NCI-H128 (cell line): ENCODE measurements at regions not wholly inside any gene's neighbourhood (a gene's known extent, or its start where the extent isn't known, plus 50 kb on each side); places are given as distances from the start of the nearest gene placed in this dataset.
"Not testable (repeated sequence)": the region's sequence is repeated elsewhere in the genome, so short reads cannot be mapped to it uniquely, and the experiment has no call there.

Experiments used
- DNase-seq: peaks from one replicate; lab custom pipeline; 2025; ENCODE audit not compliant: unreplicated experiment; lab: John Stamatoyannopoulos, UW

DNA sequence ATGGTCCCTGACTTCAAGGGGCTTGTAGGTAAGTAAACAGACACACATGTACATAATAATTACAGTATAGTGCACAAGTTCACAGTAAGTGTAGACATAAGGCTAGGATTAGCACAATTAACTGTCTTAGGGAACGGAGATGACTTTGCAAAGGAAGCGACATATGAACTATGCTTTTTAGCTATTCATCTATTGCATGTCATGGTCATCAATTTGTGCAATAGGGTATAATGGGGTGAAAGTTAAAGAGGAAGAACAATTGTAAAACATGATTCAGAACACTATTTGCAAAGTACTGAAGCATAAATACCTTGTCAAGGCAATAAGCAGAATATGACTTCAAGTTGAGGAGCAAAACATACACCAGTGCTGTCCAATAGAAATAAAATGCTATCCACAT is 112.3 kb upstream of the SLC8A1 start:
- DNase-seq = no peak

DNA sequence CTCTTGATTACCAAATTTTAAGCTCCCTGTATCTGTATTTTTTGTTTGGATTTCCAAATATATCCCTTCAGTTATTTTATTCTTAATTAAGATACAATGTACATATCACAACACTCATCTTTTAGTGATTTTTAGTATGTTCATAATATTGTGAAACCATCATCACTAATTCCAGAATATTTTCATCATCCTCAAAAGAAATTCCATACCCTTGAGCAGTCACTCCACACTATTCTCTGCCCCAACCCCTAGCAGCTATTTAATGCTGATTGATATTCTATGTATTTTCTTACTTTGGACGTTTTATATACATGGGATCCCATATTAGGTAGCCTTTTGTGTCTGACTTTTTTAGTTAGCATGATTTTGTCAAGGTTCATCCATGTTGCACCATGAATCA is 127.4 kb upstream of the SLC8A1 start:
- no peak for DNase-seq

DNA sequence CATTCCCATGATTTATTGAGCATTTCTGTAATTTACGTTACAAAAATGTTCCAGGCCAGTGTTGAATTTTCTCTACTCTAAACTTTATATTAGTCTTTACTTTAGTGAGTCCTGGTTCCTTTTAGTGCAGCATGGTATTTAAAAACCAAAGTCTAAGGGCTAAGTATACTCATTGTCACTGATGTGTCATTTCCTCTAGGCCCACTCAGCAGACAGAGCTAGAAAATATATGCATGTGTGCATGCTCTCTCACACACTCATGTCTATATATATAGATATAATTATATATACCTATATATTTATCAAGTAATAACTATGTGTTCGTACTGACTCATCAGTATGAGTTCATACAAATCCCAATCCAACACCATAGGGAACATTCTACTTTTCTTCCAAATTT is 132.5 kb upstream of the SLC8A1 start:
- DNase-seq = no peak

DNA sequence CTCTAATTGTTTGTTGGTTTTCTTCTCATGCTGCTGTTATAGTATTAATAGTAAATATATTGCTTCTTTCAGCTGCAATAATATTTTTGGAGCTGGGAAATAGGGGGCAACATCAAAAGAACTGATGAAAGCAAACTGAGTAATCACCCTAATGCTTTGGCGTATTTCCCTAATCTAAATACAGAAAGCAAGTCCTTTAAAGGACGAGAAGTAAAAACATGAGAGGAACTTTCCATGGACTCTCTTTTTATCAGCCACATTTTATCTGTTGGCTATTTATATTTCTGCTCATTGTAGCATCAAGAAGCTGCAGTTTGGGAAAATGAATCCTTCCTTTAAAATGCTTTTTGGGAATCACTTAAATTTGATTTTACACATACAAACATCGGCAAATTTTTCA is 139.9 kb upstream of the SLC8A1 start:
- DNase-seq = no peak

DNA sequence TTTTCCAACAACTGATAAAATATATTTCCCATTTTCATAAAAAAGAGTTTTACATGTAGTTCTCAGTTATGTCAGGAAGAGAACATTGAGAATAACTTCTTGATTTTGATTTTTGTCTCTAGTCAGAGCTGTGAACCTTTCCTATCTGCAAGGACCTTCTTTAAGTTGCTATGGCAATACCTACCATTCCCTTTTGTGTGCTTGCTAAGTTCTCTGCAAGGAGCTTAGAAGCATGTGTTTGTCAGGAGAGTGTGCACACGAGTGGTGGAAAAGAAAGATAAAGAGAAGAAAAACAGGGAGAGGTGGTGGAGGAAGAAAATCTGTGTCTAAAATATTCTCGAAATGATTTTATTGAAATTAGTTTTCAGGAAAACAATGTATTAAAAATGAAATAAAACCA is 140.3 kb upstream of the SLC8A1 start:
- DNase-seq = no peak

DNA sequence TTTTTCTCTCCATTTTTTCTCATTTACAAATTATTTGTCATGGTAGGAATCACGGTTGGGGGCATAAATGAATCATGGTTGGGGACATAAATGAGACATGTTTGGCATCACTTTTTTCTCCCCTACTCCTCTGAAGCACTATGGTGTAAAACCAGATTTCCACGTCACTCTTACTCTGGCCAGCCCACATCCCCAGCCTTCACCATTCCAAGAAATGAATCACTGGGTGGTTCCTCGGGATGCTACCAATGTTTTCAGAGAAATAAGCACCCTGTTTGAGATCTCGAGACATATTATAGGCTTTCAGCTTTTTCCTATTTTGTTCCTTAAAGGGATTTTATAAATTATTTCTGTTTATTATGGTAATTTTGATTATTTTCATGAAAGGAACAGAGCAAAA is 155.0 kb upstream of the SLC8A1 start:
- DNase-seq = no peak

DNA sequence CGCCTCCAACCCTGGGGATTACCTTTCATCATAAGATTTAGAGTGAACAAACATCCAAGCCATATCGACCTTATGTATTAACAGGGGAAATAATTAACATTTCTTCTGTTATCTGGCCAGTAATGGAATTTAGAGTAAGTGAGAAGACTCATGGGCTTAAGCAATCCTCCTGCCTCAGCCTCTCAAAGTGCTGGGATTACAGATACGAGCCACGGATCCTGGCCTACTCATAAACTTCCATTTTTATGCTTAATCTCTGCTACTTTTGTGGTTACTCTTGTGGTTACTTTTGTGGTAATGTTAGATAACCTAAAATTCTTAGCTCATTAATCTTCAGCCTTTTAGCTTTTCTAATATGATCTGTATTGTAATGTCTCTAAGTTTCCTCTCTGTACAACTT is 159.3 kb upstream of the SLC8A1 start:
- no peak for DNase-seq

DNA sequence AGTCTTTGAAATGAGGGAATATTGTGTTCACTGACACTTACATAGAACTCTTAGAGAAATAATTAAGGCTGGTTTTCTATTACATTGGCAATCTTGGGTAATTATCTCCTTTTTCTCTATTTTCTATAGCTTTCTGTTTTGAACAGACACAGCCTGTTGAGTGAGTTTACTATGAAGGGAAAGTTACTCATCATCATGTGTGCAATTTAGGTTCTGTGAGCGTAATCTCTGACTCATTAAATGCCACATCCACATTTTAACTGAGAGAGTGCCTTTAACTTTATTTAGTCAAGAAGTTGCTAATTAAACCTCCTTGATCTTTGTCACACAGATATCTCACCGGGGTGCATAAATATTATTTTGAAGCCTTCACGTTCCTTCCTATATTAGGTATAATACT is 174.0 kb upstream of the SLC8A1 start:
- DNase-seq = no peak

DNA sequence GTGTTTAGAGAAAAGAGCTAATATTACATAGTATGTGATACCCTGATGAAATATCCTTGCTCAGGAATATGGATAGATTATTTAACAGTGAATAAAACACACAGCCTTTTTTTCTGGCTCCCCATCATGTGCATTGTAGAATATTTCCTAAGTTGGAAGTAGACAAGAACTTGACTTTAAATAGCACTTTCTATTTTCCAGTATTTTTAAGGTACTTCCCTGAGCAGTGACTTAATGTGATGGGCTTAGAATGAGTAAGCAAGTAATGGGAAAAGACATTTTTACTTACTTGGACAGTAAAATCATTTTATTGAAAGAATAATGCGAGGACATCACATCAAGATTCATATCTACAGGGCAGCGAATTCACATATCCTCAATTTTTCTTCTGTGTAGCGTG is 176.7 kb upstream of the SLC8A1 start:
- no peak for DNase-seq

DNA sequence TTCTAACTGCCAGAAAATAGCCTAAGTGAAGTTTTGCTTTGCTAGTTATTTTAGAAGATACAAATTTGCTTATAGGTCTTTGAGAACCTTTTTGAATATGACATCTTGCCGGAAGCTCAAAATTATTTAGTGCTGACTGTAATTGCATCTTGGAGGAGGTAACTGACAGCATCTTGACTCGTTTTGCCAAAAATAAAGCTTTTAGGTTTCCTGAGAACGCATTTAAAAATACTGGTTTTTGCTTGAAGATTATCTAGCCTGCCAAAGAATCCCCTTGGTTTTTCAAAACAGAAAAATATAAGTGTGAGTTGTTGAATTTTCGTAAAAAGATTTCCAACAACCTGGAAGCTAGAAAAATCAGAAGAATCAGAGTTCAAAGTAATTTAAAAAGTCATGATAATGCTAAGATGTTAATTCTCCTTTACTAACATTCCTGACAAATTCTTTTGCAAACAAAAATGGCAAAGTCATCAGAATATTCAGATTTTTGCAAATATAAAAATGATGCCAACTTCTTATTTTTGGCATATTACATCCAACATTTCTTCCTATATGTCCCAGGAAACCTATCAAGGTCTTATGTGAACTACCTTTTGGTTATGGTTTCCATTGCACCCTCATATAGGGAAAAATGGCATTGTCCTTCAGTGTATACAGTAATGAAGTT is 178.0 kb upstream of the SLC8A1 start:
- DNase-seq = no peak

DNA sequence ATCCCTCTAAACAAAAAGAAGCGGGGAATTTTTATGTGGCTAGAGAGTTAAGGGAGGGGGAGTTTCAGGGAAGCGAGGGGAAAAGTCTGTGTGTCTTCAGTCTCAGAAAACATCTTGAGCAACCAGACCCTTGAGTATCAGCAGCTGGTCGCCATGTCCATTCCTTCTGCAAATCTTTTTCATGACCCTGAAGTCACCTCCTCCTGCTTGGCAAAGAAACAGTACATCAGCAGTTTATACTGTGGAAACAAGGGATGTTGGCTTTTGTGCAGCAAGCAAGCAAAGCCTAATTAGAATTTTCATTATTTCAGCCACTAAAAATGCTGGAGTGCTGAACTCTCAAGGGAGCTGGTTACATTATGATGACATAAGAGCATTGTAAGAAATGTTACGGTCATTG is 187.4 kb upstream of the SLC8A1 start:
- DNase-seq = no peak

DNA sequence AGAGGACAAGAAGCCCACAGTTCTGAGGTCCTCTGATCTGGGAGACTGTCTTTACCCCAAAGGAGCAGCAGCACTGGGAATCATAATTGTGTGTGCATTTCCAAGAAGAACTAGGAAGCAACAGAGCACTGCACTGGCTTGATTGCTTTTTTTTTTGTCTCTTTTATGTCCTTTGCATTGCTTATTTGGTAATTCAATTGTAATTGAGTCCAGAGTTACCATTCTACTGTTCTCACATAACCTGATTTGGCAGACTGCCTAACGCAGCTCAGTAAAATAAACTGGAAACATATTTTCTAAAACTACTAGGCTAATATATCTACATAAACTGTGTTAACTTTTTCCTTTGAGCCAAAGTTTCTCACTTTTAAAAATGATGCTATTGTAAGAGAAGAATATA is 190.3 kb upstream of the SLC8A1 start:
- DNase-seq = no peak

DNA sequence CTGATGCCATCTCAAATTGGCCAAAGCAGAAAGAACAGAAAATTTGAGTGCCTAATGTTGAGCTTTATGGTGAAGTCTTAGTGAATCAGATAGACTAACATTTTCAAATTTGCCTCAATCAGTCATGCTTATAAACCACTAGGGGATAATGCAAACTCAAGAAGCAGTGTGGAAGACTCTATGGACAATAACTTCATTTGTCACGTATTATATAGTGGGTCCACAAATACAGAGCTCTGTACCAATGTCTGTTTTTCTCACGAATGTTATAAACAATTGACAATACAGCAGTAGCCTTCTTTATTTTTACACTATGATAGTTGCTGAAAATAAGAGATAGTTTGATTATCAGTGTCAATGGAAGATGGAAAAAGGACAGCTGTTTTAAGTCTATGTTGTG is 190.8 kb upstream of the SLC8A1 start:
- no peak for DNase-seq

DNA sequence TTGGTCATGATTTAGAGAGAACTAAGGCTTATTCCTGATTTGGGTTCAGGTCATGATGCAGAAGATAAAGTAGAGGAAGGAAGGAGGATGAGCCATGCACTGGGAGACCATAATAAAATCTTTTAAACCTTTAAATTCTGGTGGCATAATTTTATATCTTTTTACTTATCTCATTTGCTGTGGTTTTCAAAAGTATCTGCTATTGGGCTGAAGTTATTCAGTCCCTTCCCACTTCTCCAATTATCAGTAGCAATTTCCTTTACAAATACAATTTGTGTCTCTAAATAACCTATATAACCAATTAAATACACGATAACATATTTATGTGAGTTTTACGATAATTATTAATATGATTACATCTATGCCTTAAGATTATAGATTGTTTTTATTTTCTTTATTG is 194.8 kb upstream of the SLC8A1 start:
- DNase-seq = no peak

DNA sequence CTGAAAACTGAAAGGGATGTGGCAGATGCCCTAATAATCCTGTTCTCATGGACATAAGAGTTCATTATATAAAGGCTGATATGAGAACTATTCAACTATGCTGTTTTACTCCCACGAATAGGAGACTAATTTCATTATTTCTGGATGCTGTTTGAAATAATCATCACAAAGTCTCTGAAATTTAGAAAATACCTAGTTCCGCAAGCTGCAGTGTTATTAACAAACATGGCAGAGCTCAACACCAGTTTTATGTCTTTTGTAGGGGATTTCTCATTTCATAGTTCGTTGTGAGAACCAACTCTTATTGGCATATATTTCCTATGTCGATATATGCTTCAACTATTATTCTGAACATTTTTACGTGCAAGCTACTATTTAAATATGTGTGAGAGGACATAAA is 200.3 kb upstream of the SLC8A1 start:
- no peak for DNase-seq

DNA sequence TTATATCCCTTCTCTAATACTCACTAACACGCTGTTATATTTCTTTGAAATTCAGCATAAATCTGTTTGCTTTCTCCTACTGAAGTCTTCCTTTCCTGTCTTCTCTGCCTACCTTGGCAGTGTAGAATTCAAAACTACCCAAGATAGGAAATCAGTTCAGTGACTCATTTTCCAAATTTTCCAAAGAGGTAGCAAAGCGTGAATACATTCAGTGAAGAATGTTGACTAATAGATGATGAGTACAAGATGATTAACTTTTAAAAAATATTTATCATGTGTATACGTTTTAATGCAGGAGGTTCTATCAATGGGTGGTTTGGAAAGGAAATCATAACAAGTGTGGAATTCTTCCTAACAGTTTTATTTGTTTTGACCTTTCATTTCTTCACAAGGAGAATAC is 201.9 kb upstream of the SLC8A1 start:
- DNase-seq = no peak

DNA sequence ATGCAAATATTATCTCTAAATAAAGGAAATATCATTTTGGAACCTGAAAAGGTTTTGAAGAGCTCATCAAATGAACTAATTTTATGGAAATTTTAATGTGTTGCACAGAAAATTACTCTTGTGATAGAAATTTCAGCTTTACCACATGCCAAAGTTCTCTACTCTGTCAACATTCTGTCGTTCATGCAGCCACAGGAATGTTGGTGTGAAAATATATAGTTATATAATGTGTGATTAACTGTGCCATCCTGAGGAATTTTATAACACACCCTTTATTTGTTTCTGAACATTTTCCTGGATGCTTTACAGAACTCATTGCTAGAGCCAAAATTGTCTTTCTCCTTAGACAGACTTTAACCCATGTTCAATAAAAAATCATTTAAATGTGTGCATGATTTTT is 202.5 kb upstream of the SLC8A1 start:
- no peak for DNase-seq

DNA sequence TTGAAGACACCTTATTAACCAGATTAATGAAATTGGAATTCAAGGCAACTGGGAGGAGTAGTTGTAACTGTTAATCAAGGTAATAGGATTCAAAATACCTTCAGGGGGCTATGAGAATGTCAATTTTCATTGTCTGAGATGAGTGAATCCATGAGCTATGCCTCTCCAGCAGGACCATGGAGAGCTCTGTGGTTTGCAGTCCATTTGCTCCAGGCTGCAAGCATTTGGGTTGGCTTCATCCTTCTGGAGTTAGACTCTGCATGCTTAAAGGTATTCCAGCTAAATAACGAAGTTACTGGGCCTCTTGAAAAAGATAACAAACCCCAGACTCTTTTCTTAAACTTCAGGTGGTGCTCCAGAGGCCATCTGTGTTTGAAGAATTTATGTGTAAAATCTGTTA is 207.1 kb upstream of the SLC8A1 start:
- DNase-seq = no peak

DNA sequence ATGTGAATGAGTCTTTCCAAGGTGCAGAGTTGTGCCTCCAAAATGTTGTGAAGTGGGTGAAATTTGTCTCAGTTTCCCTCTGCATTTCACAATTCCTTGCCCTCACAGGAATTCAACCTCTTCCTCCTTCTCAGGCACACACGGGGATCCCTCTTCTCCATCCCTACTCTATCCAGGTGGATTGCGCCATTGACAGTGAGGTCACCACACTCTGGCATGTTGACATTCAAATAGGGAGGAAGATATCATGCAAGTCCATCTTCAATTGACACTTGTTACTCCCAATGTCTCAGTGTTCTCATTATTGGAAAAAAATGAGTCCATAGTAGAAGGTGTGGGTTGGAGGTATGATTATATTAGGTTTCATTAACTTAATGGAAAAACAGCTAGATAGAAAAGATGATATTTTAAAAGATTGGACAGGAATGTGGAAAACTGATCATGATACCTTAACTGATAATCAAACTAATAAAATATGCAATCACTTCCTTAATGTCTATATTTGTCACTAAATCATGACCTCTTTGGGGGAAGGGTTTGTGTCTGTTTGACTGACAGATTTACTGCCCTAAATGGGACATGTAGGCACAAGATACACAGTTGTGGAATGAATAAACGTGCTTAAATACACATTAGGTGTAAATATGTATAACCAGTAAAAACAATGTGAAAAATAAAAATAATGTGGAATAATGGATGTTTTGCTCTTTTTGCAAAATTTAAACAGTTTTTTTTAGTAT is 213.8 kb upstream of the SLC8A1 start:
- DNase-seq = no peak

DNA sequence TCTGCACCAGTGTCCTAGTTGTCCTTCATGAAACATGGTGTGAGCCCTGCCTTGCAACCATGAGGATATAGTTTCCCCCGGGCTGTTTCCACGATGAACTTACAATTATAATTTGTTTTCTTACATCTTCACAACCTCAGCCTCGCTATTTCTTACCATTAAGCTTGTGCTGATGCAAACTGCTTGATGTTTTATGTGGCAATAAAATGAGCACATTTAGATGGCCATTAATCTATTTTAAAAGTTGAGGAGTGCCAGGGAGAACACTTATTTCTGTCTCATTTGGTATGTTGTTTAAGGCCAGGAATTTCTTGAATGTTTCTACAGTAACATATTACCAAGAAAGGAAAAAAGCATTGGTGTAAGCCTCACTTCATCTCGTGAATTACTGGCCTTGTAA is 214.5 kb upstream of the SLC8A1 start:
- DNase-seq = no peak

DNA sequence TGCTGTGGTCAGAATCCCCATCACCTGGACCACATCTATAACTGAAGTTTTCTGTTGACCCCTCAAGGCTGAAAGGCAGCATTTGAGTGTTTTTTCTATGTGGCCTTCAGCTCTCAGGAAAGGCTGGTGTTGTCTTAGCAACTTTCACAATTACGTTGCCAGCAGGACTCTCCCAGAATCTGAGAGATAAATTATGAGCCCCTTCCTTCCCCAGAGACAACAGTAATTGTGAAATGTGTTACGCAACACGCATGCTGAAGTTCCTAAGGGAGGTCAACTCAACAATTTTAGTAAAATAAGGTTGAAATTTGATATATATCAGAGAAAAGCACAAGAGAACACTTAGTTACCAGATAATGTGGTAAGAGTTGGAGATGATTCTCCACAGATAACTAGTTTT is 216.5 kb upstream of the SLC8A1 start:
- no peak for DNase-seq

DNA sequence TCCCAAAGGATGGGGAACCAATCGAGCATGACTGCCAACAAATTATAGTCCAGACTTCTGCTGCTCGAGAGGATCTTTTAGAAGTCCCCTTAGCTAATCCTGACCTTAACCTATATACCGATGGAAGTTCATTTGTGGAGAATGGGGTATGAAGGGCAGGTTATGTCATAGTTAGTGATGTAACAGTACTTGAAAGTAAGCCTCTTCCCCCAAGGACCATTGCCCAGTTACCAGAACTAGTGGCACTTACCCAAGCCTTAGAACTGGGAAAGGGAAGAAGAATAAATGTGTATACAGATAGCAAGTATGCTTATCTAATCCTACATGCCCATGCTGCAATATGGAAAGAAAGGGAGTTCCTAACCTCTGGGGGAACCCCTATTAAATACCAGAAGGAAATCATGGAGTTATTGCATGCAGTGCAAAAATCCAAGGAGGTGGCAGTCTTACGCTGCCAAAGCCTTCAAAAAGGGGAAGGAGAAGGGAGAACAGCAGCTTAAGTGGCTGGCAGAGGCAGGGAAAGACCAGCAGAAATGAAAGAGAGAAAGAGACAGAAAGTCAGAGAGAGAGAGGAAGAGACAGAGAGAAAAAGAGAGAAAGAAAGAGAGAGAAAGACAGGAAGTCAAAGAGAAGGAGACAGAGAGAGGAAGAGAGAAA is 224.4 kb upstream of the SLC8A1 start:
- DNase-seq = not testable (repeated sequence)

DNA sequence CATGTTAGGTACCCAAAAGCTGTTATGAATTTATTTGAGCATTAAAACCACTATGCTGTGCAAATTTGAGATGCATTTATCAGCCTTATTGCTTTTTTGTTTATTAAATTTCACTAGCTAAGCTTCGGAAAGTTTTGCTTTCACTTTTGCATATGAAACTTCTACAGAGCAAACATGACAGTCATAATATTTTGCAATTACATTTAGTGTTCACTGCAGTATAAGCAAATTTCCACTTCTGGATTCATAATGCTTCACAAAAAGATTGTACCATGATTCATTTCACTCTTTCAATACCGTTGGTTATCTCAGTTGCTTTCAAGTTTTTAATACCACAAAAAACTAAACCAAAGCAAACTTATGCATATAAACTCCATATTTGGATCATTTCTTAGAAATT is 228.7 kb upstream of the SLC8A1 start:
- no peak for DNase-seq
